ENCODE measurements at regions not wholly inside any gene's neighbourhood (a gene's known extent, or its start where the extent isn't known, plus 50 kb on each side); places are given as distances from the start of the nearest gene placed in this dataset.

DNA sequence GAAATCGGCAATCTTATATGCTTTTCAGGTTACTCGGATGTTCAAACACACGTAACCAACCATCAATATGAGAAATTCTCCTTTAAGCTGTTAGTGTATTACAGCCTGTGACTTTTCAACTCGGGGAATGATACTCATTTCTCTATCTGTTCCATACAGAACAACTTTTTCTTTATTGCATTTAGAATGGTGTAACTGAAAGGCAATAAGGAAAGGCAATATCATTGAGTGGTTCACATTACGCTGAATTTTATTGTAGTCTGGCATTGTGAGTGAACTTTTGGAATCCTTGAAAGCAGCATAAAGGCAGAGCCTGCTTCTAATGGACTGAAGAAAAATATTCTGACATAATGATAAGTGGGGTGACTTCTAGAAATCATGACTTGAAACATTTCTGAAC lies 54.4 kb upstream of the MEF2C start:
- H3K27ac ChIP-seq: no peak overlapping the region
- no peaks in the 10 kb centered on the region for H3K4me1 ChIP-seq (replicated peaks in 1 of 2)
- 80 to 100% (median 92%) methylated on average over 1 to 5 of the region's 5 CpGs; no CpG with 5 or more reads in 1 of the 10 experiments for WGBS, 10 experiments
- no peak overlapping the region for H3K4me3 ChIP-seq
- no peak for ATAC-seq (replicated peaks in 6 of 8)
- in situ Hi-C loops (cut with MboI; ENCODE audit: low pct_unique_long_range_greater_than_20kb in 2 of 9, low sequenced_read_pairs in 9 of 9, unreplicated experiment in 9 of 9): no loop called here

DNA sequence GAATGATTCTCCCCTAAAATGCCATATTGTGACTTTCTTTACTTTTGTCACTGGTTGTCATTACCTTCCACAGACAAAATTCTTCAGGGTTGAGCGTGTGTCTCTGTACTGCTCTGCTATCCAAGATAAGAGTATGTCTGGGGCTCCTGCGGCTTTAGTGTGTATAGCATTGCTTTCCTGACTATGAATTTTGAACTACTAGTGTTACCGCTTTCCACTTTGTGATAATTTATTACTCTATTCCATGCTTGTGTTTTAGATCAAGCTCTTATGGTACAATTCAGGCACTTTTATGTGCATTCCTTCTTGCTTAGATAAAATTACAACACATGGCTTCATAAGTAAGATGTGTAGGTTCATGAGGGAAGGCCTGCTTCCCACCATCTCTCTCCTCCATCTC lies 51.5 kb upstream of the MEF2C start:
- ATAC-seq (replicated peaks in 6 of 8): no peak
- no peak overlapping the region for H3K4me3 ChIP-seq
- no peaks in the 10 kb centered on the region for H3K4me1 ChIP-seq (replicated peaks in 1 of 2)
- H3K27ac ChIP-seq: no peak overlapping the region
- in situ Hi-C loops (cut with MboI; ENCODE audit: low pct_unique_long_range_greater_than_20kb in 2 of 9, low sequenced_read_pairs in 9 of 9, unreplicated experiment in 9 of 9): no loop called here
- 80 to 100% (median 92%) methylated on average over 1 to 3 of the region's 3 CpGs; no CpG with 5 or more reads in 2 of the 10 experiments for WGBS, 10 experiments
